Panc1 (cell line): ENCODE measurements at regions not wholly inside any gene's neighbourhood (a gene's known extent, or its start where the extent isn't known, plus 50 kb on each side); places are given as distances from the start of the nearest gene placed in this dataset.

Experiments
- ATAC-seq: fragments of 200-7000 bp; cut with Tn5 transposase; 2 replicates; pipeline ENCODE4 v1.9.1; 2020; ENCODE audit warnings: mild to moderate bottlenecking, moderate library complexity
- BruUV-seq: library from RNA; stranded (reverse); fragments of 400-500 nt; replicated peaks from 2 replicates; lab custom pipeline; 2021; lab: Mats Ljungman, UMichigan
- CTCF ChIA-PET: fragments of 300-600 bp; sonication (Branson Sonifier 250); formaldehyde crosslinking; loops from one replicate; lab custom pipeline; 2022; ENCODE audit warnings: antibody characterized with exemption; lab: Charles Lee
- POLR2A ChIA-PET: fragments of 300-600 bp; sonication (Branson Sonifier 250); formaldehyde crosslinking; loops from one replicate; lab custom pipeline; 2022; ENCODE audit warnings: antibody characterized with exemption; lab: Charles Lee
- DNase-seq: peaks from one replicate; pipeline ENCODE4 v3.0.0-alpha.2; 2010; ENCODE audit warnings: low read depth, low spot score
- H3K27ac ChIP-seq: 2 replicates; pipeline ENCODE4 v1.5.1; 2011; ENCODE audit warnings: mild to moderate bottlenecking, low read length, inconsistent platforms
- H3K27me3 ChIP-seq: fragments of 200-500 bp; sonication (Bioruptor generic); 2 replicates; pipeline ENCODE4 v1.6.0; 2014; ENCODE audit warnings: low read length, inconsistent platforms; ENCODE audit not compliant: control insufficient read depth, insufficient read depth
- H3K36me3 ChIP-seq: fragments of 200-500 bp; sonication (Bioruptor generic); 2 replicates; pipeline ENCODE4 v1.5.1; 2014; ENCODE audit warnings: inconsistent platforms, mild to moderate bottlenecking, low read length, moderate library complexity; ENCODE audit not compliant: control insufficient read depth, insufficient read depth
- H3K4me1 ChIP-seq: 2 replicates; pipeline ENCODE4 v1.5.1; 2011; ENCODE audit warnings: inconsistent platforms, mild to moderate bottlenecking, low read length, moderate library complexity; ENCODE audit not compliant: control insufficient read depth, insufficient read depth
- H3K4me3 ChIP-seq, 2 experiments: 2 replicates each; pipeline ENCODE4 v1.5.1; 2011 to 2012; ENCODE audit warnings: low read depth in 2 of 2, low read length in 2 of 2, mild to moderate bottlenecking in 2 of 2, inconsistent platforms in 1 of 2, moderate library complexity in 1 of 2
- H3K9me3 ChIP-seq: fragments of 200-500 bp; sonication (Bioruptor generic); 2 replicates; pipeline ENCODE4 v1.5.1; 2014; ENCODE audit warnings: low read depth, mild to moderate bottlenecking, inconsistent platforms, low read length, moderate library complexity; ENCODE audit not compliant: control insufficient read depth, insufficient read depth
- CTCF ChIP-seq: fragments of 450-650 bp; IDR thresholded peaks from 2 replicates; pipeline ENCODE4 v1.5.1; 2017; ENCODE audit warnings: mild to moderate bottlenecking
- POLR2AphosphoS5 ChIP-seq: IDR thresholded peaks from 2 replicates; pipeline ENCODE4 v1.6.1; 2012; ENCODE audit warnings: mild to moderate bottlenecking, low read depth, low read length, moderate library complexity
- REST ChIP-seq, 2 experiments: IDR thresholded peaks; 2 replicates each; pipeline ENCODE4 v1.6.1; 2011 to 2012; ENCODE audit warnings: low read depth in 2 of 2, control low read depth in 1 of 2, low read length in 1 of 2, mild to moderate bottlenecking in 1 of 2, moderate library complexity in 1 of 2; ENCODE audit not compliant: insufficient read depth in 1 of 2
- SIN3A ChIP-seq: IDR thresholded peaks from 2 replicates; pipeline ENCODE4 v1.6.1; 2012; ENCODE audit warnings: low read depth, mild to moderate bottlenecking, low read length, moderate library complexity, borderline replicate concordance; ENCODE audit not compliant: insufficient read depth
- TCF7L2 ChIP-seq: IDR thresholded peaks from 2 replicates; pipeline ENCODE4 v1.6.1; 2011; ENCODE audit warnings: mild to moderate bottlenecking, low read depth, low read length, inconsistent platforms
- in situ Hi-C: cut with HindIII; loops from 2 replicates; pipeline ENCODE4 v1.10.0; 2016; ENCODE audit warnings: low sequenced_read_pairs, low pct_unique_long_range_greater_than_20kb
- intact Hi-C: fragments of 100-400 bp; cut with micrococcal nuclease; formaldehyde crosslinking; loops from one replicate; pipeline ENCODE4 v1.10.0; 2022; ENCODE audit not compliant: unreplicated experiment

DNA sequence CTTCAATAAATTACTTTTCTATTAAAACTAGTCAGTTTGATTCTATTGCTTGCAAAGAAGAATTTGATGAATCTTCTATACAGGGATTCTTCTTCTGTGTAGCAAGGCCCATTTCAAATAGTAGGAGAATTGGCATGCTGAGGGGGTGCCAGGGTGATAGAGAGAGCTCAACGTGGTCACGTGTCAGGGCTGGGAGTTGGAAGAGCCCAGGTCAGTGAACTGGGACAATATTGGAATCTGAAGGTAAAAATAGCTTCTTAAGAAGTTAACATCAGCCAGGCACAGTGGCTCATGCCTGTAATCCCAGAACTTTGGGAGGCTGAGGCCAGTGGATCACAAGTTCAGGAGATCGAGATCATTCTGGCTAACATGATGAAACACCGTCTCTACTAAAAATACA, 64.1 kb upstream of the TLE1 start:
- H3K27me3 ChIP-seq = no peaks in the 10 kb centered on the region
- no peaks in the 10 kb centered on the region for H3K36me3 ChIP-seq
- no peak for DNase-seq
- no TSS peak for BruUV-seq
- ChIA-PET CTCF (no interaction called here), POLR2A (no interaction called here)
- no peak for TF ChIP-seq POLR2AphosphoS5
- no peak for TF ChIP-seq REST (IDR thresholded peaks at IDR 0.05; ENCODE audit: insufficient read depth in 1 of 2, low read depth in 2 of 2, low read length in 1 of 2)
- TF ChIP-seq CTCF = no peak
- no peak for TF ChIP-seq SIN3A
- TF ChIP-seq TCF7L2 = no peak
- no peak for ATAC-seq
- no peak overlapping the region for H3K27ac ChIP-seq
- in situ Hi-C loops (no loop called here), intact Hi-C loops (no loop called here)
- no peak overlapping the region for H3K4me3 ChIP-seq
- H3K4me1 ChIP-seq = no peaks in the 10 kb centered on the region
- H3K9me3 ChIP-seq = no peaks in the 10 kb centered on the region

- Histone ChIP-seq H3K4me3 (no peak overlapping the region), H3K27me3 (no peaks in the 10 kb centered on the region), H3K36me3 (no peaks in the 10 kb centered on the region), H3K4me1 (no peaks in the 10 kb centered on the region), H3K9me3 (no peaks in the 10 kb centered on the region), H3K27ac (no peak overlapping the region)
- intact Hi-C loops (no loop called here), in situ Hi-C loops (no loop called here)
- DNase-seq = no peak
- no peak for ATAC-seq
- no TSS peak for BruUV-seq
- POLR2A ChIA-PET = no interaction called here
- CTCF ChIA-PET = no interaction called here
- TF ChIP-seq REST (IDR thresholded peaks at IDR 0.05; ENCODE audit: insufficient read depth in 1 of 2, low read depth in 2 of 2, low read length in 1 of 2) (no peak), TCF7L2 (no peak), SIN3A (no peak), POLR2AphosphoS5 (no peak), CTCF (no peak)
These were observed 64.9 kb upstream of the TLE1 start for GRCh38 chr9:81754245-81754644.
